HG03469 (cell line): ENCODE measurements at regions not wholly inside any gene's neighbourhood (a gene's known extent, or its start where the extent isn't known, plus 50 kb on each side); places are given as distances from the start of the nearest gene placed in this dataset.
"Not testable (repeated sequence)": the region's sequence is repeated elsewhere in the genome, so short reads cannot be mapped to it uniquely, and the experiment has no call there.

Experiments
- ATAC-seq: cut with Tn5 transposase; IDR thresholded peaks from one replicate; pipeline ENCODE4 v1.9.1; 2021; ENCODE audit warnings: mild to moderate bottlenecking, moderate library complexity, moderate number of reproducible peaks; ENCODE audit not compliant: unreplicated experiment

DNA sequence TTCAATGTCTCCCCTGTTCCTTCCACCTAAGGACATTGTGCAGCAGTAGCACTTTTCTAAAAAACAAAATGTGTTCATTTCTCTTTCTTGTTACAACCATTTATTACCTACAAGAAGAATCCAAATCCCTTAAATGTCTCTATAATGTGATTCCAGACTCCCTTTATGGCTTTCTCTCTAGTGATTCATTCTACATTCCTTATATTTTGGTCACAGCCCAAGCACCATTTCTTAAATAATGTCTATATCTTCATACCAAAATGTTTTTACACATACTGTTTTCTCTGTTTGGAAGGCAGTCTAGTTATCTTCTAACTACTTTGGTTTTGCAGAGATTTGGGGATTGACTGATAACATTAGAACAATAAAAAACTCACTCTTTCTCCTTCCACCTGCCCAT is 1037.3 kb upstream of the FLRT2 start:
- ATAC-seq, result no peak

DNA sequence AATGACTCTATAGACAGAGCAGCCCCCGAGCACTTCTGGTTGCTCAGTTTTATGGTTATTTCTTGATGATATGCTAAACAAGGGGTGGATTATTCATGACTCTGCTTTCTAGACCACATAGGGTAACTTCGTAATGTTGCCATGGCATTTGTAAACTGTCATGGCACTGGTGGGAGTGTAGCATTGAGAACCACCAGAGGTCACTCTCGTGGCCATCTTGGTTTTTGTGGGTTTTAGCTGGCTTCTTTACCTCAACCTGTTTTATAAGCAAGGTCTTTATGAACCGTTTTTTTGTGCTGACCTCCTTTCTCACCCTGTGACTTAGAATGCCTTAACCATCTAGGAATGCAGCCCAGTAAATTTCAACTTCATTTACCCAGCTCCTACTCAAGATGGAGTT is 1036.2 kb upstream of the FLRT2 start:
- ATAC-seq, result no peak

DNA sequence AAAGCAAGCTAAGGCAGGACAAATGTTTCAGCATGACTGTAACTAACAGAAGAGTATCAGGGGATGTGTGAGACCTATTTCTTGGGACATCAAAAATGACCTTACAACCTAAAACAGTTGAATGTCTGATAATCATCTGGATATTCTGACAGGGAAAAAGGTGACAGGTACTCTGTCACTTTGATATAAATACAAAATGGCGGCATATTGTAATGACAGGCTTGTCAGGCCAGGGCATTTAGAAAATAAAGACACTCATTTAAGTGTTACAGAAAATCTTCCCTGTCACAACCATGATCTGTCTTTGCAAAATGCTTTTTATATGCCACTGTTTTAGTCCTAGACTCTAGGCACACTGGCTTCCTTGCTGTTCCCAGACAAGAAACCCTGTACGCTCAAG is 1033.3 kb upstream of the FLRT2 start:
- ATAC-seq, result no peak

DNA sequence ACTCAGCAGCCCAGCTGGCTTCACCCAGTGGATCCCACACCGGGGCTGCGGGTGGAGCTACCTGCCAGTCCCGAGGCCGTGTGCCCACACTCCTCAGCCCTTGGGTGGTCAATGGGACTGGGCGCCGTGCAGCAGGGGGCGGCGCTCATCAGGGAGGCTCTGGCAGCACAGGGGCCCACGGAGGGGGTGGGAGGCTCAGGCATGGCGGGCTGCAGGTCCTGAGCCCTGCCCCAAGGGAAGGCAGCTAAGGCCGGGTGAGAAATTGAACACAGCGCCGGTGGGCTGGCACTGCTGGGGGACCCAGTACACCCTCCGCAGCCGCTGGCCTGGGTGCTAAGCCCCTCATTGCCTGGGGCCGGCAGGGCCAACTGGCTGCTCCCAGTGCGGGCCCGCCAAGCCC is 1017.1 kb upstream of the FLRT2 start:
- not testable (repeated sequence) for ATAC-seq

DNA sequence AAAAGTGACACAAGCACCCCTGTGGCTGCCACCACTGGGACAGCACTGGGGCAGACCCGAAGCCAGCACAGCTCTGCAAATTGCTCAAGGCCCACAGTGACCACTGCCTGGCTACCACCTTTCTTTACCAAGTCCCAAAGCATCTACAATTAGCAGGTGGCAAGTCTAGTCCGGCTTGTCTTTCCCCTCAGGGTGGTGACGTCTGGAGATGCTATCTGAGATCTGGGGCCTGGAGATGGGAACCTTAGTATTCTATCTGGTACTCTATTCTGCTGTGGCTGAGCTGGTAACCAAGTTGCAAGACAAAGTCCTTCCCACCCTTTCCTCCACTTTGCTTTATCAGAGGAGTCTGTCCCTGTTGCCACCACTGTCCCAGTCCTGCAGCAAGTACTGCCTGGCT is 1010.1 kb upstream of the FLRT2 start:
- ATAC-seq, result no peak

DNA sequence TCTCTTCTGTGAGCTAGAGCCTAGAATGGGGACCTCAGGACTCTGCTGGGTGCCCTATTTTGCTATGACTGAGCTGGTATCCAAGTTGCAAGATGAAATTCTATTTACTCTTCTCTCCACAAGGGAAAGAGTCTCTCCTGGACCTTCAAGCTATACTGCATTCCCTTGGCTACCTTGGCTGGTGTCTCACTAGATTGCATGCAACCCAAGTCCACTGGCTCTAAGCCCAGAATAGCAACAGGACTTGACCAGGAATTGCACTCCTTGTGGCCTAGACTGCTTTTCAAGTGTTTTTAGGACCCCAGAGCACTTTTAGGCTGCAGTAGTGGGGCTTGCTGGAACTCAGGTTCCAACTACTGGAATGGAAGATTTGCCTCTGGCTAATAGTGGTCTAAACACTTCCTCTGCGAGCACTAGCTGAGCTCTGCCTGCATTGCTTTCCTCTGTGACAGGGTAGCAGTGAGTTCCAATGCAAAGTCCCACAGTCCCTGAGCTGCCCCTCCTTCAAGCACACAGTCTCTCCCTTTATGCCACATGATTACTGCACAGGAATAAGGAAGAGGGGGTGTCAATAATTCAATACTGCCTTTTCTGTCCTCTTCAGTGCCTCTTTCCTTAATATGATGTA is 1009.1 kb upstream of the FLRT2 start:
- ATAC-seq, result no peak

DNA sequence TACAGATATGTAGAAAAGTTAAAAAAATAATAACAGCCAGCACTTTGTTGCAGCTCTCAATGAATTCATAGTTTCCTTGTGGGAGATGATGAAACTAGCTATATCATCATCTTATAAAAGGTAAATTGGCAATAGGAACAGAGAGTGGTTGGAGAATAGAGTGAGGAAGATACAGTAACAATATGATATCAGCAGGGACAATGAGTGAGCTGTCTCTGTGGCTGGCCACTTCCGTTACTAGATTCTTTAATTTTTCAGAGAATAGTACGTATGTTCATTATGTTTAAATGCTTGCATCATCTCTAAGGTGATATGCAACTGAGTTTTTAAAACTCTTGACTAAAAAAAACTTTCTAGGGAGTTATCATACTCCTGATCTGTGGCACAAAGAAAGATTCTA is 1006.2 kb upstream of the FLRT2 start:
- ATAC-seq, result no peak

DNA sequence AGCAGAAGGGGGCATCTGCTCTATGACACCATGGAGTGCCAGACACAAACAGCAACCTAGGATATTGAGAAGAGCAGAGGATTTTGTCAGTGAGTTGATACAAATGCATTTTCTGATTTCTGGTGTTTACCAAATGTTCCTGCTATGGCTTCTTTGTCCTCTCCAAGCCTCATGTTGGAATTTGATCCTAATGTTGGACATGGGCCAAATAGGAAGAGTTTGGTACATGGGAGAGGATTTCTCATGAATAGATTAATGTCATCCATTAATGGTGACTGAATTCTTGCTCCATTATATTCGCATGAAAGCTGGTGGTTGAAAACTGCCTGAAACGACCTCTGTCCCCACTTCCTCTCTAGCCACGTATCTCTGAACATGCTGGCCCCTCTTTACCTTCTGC is 1002.2 kb upstream of the FLRT2 start:
- ATAC-seq, result no peak

DNA sequence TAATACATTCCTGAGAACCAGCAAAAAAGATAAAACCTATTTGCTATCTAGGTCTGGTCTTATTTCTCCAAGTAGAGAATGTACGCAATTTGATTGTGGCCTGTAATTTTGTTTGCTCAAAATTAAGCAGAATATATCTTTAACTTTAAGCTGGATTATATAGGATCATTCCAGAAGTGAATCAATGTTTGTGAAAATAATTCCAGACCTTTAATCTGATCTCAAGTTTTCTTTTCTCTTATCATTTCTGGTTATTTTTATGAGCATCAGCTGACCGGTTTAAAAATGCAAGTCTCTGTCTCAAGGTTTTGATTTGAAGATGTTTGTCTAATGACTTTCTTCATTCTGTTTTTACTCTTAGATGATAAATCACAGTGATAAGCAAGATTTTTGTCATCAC is 997.9 kb upstream of the FLRT2 start:
- no peak for ATAC-seq

DNA sequence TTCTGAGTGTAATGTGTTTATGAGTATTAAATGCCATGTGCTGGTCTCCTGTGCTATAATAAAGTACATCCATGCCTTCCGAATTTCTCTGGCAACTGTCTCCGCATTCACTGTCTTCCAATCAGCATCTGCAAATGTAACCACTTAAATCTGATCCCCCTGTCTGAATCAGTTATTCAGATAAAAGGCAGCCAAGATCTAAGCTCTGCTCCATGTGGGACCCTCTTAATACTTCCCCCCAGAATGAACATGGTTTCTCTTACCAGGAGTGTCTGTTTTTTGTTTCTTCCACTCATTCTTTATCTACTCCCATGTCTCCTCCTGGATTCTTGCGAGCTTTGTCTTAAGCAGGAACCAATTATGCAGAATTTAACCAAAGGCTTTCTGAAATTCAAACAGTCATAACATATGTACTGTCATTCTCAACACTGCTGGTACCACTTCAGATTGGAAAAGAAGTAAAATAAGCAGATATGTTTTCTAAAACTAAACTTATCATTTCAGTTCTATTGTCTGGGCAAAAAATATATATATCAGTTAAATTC is 996.7 kb upstream of the FLRT2 start:
- ATAC-seq, result no peak

DNA sequence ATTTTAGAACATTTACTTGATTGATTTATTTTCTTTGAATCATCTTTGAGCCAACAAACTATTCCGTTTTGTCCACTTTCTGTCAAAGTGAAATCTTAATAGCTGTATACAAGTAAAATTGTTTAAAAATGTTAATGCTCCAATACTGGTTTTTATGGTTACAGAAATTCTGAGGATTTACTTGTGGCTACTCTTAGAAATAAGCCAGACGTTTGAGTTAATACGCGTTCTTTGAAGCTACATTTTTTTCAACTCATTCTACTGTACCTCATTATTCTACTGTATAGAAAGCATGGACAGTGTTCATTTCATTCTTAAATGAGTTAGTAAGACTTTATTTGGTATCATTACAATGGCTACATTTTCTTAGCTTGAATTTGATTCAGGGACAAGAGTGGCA is 996.2 kb upstream of the FLRT2 start:
- no peak for ATAC-seq

DNA sequence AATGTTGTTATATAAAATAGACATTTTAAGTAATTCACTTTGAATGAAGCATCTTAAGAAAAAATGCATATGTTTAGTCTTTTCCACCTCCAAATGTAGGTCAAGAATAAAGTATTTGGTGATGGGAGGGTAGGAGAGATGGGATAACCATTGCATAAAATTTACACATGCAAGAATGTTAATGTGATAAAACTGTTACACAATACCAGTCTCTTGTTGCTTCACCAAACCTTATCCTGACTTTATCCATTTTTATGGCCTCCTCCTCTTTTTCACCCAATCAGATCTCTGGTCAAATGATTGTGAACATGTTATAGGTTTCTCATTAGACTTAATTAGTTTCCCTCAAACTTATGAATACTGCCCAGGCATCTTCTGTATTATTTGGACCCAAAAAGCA is 994.5 kb upstream of the FLRT2 start:
- no peak for ATAC-seq

DNA sequence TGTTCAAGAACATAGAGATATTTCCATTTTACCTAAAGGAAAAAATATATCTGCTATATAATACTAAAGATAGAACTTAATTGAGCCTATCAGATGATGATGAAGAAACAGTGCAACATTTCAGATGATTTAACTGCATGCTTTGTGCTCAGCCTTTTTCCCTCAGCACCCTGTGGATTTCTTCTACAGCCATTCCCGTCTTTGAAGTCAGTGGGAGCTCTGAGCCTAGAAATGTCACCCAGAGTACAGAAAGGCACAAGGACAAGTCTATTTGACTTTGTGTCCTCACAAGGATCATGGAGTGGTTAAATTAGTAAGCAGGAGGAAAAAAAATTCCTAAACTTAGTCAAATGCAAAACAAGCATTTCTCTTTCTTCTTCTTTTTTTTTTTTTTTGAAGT is 994.0 kb upstream of the FLRT2 start:
- ATAC-seq, result no peak

DNA sequence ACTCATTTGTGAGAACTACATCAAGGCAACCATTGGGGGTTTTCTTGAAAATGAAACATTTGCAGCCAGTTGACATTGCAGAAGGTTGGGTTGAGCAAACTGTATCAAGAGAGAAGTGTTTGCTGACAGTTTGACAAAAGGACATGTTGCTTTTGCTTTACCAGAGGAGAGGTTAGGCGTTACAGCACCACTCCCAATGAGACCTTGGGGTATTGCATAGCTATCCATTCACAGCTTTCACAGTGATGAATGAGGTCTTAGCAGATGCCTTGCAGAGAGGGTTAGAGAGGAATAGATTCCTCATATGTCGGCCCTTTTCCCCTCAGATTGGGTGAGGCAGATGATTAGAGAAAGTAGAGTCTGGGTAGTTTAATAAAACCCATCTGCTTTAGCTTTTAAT is 988.9 kb upstream of the FLRT2 start:
- no peak for ATAC-seq

DNA sequence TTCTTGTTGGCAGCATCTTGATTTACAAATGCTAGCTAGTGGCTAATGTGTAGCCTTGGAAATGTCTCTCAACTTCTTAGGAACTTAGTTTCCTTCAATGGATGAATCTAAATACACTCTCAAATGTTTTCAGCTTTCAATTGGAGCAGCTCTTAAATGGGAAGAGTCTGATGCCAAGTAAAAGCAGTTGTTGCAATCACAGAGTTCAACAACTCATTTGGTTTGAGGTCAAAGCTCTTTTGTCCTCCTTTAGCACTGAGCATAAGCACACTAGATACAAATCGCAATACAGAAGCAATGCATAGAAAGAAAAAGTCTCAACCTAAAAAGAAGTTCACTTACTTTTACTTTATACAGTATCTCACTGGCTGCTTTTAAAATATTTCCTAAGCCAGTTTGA is 986.1 kb upstream of the FLRT2 start:
- ATAC-seq, result no peak

DNA sequence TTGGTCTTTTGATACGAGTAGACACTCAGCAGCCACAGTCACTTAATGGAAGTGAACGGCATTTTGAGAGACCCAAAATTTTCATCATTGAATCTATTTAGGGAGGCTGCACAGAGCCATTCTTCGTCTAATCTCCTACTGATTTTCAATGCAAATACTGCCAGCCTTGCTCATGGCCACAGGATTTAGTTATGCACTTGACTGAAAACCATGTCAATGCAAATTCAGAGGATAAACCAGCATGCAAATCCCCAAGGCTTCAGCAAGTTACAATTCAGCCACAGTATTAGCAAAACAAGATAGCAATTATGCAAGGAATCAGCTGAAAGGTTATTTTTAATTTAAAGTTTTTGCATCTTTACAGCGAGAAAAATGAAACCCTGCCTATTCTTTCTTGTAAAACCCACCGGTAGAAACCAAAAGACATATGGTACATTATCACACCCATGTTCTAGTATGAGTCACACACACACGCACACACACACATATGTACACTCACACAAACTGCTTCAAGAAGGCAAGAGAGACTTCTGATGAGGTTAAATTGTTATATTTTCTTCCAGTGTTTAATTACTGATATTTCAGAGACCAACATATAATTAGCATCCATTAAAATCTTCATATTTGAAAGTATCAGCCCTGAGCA is 985.3 kb upstream of the FLRT2 start:
- ATAC-seq, result no peak

DNA sequence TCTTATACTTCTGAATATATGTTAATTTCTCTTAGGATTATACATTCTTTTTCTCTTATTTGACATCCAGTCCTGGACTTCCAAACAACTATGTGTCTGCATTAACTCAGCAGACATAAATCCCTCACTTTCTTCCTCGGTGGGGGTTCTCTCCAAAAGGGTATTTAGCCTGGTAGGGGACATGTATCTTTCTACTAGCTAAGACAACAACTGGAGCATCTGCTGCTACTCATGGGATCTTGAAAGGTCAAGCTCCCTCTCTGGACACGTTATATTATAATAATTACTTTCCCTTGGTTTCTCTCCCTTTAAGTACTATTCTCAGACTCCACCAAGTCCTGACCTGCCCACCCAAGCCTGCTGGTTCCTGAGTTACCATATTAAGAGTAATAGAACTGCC is 983.7 kb upstream of the FLRT2 start:
- ATAC-seq, result no peak

DNA sequence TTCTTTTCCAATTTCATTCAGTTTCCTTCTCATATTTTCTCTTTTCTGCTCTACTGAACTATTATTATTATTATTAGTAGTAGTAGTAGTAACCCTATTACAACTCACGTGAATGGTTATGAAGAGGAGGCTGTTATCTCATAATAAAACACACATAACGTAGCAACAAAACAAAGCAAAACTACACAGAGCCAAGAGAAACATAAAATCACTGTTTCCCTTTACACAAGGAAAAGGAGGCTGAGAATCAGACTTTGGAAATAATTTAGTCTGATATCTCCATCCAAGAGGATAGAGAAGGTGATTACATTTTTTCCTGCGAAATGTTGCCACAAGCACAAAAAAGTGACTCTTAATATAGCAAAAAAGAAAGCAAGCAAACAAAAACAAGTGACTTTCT is 975.8 kb upstream of the FLRT2 start:
- no peak for ATAC-seq

DNA sequence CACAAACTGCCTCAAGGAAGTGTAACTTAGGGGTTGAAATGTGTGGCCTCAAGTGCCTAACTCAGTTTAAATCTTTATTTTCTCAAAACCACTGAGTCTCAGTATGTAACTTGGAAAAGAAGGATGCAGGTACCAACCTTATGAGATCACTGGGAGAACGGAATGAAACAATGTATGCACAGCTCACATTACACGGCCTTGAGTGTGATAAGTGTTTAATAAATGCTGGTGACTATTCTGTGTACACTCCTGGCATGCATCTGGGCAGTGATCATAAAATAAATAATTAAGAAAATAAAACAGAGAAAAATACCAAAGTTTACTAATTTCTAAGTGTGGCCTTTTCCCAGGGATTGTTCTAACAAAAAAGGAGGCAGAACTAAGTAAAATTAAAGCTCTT is 974.5 kb upstream of the FLRT2 start:
- ATAC-seq, result no peak

DNA sequence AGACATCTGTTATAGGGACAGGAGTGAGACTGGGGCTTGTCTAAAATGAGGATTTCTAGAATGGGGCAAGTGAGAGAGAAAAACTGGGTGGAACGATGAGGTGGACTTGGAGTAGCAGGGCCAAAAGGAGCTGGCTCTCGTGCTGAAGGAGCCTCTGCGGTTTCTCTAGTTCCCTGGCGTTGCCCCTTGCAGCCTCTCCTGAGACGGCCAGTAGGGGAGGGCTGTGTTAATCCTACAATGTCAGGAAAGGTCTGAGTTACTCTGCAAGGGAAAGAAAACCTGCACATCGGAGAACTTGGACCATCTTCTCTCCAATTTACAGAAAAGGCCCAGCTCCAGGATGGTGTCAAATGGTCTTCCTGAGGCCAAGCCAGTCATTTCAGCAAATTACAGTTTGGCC is 963.8 kb upstream of the FLRT2 start:
- ATAC-seq, result no peak

DNA sequence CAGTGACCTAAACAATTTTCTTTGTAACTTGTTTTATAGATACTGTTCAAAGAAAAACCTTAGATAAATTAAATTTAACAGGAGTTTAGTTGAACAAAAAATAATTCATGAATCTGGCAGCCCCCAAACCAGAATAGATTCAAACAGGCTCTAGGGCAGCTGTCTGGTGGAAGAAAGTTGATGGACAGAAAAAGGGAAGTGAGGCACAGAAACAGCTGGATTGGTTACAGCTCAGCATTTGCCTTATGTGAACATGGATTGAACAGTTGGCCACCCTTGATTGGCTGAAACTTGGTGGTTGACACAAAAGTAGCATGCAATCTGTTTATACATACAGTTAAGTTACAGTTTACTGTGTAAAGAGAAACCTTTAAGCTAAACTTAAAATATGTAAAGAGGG is 954.3 kb upstream of the FLRT2 start:
- no peak for ATAC-seq

DNA sequence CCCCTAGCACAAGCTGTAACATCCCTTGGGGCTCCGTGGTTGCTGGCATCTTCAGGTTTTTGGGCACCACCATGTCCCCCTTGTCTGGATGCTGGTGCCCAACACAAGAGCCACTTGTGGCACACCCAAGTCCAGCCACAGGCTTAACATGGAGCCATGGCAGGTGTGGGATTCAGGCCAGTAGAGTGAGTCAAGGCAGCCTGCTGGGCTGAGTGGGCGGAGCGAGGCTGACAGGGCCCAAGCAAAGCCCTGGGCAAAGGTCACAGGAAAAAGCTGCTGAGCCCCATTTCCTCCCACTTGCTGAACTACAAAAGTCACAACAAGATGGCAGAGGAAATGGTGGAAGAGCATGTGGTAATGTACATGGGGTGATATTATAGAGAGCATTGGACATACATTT is 950.7 kb upstream of the FLRT2 start:
- ATAC-seq, result no peak

DNA sequence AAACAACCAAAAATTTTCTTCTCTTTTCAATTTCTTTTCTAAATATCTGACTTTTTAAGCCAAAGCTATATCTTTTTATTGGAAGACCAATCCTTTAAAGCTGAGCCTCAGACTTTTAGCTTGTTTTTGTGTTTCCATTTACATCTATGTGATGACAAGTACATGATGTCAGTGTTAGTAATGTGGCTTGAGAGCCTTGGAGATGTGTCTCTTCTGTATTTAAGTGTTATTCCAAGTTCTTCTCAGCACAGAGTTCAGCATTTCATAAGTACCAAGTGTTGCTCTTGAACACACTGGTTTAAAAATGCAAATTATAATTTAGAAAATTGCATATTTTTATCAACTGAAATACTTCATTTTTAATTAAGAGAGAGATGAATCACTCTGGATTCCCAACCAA is 948.9 kb upstream of the FLRT2 start:
- no peak for ATAC-seq
